ENCODE measurements at regions not wholly inside any gene's neighbourhood (a gene's known extent, or its start where the extent isn't known, plus 50 kb on each side); places are given as distances from the start of the nearest gene placed in this dataset.

DNA sequence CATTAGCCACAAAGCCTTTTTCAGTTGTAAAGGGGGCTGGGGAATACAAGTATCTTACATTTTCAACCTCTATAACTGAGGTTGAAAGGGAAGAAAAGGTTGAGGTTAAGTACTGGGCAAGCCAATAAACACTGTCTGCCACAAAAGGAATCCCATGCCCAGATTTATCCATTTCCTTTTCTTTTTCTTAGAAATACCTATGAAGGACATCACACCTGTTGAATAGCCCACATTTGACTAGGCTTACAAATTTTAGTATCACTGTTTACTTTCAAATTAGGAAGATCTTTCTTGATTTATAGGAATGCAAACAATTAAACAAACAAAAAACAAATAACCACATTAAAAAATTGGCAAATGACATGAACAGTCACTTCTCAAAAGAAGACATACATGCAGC lies 81.0 kb upstream of the CAV2 start:
- DNase-seq: no peak

DNA sequence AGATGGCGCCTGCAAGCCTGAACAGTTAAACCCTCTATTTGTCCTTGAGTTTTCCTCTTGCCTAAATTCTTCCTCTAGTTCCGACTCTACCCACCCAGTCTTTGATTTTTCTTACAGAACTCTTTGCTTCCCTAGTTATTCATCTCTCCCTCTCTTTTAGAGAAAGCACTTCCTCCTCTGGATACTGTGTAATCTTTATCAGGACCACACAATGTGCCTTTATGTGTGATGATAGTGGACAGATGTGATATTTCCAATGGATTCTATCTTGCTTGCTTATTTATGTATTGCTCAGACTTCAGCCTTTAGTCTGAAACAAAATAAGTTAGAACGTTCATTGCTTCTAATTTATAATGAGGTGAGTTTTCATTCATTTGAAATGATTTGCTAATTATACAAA lies 79.5 kb upstream of the CAV2 start:
- no peak for DNase-seq

- DNase-seq: no peak
Observed at GRCh38 chr7:116421298-116421697, 78.2 kb upstream of the CAV2 start.

GRCh38 chr7:116422683-116423082 lies 76.9 kb upstream of the CAV2 start:
- no peak for DNase-seq

- DNase-seq: no peak
Observed at GRCh38 chr7:116423499-116423898, 76.0 kb upstream of the CAV2 start.

- no peak for DNase-seq
Observed at GRCh38 chr7:116425647-116426209, 73.8 kb upstream of the CAV2 start.

- DNase-seq: no peak
Observed at GRCh38 chr7:116426428-116427156, 72.9 kb upstream of the CAV2 start.

- DNase-seq: no peak
Observed at GRCh38 chr7:116429986-116430619, 69.4 kb upstream of the CAV2 start.

- DNase-seq: no peak
Observed at GRCh38 chr7:116431787-116432526, 67.6 kb upstream of the CAV2 start.

DNA sequence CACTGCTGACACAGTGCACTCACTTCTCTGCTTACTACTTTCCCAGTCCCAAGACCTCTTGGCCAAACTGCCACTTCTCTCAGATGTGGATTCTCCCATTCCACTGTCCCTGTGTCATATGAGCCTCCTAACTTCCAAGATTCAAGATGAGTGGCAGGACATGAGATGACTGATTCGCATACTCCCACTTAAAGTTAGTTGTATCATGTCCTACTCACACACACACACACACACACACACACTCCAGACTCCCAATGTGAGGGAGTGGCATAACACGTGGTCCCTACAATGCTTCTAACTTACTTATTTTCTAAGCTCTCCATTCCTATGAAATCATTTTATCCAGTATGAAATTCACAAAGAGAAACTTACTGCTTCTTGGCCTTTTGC lies 67.0 kb upstream of the CAV2 start:
- DNase-seq: no peak

DNA sequence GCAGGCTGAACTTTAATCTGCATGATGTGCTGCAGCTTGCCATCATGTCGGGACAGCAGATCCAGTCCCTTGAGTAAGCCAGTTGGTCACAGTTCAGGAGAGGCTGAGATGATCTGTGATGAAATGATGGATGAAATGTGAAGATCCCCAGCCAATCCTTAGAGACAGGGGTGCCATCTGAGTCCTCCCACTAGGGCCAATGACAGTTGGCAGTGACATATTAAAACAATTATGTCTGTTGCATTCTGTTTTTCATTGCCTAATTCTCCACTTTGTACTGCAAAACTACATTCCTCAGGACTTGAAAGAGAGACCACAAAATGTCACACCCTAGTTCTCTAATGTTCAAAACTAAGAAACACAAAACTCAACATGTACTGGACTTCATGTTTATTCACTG lies 66.3 kb upstream of the CAV2 start:
- peak in 1 of 2 donors; percentile 36 for DNase-seq

GRCh38 chr7:116434820-116435341 lies 64.7 kb upstream of the CAV2 start:
- no peak for DNase-seq

DNA sequence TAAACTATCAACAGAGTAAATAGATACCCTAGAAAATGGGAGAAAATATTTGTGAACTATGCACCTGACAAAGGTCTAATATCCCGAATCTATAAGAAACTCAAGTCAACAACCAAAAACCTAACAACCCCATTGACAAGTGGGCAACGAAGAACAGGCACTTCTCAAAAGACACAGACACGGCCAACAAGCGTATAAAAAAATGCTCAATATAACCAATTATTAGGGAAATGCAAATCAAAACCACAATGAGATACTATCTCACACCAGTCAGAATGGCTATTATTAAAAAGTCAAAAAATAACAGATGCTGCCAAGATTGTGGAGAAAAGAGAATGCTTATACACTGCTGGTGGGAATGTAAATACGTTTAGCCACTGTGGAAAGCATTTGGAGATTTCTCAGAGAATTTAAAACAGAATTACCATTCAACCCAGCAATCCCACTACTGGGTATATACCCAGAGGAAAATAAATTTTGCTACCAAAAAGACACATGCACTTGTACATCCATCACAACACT lies 63.2 kb upstream of the CAV2 start:
- DNase-seq: no peak

DNA sequence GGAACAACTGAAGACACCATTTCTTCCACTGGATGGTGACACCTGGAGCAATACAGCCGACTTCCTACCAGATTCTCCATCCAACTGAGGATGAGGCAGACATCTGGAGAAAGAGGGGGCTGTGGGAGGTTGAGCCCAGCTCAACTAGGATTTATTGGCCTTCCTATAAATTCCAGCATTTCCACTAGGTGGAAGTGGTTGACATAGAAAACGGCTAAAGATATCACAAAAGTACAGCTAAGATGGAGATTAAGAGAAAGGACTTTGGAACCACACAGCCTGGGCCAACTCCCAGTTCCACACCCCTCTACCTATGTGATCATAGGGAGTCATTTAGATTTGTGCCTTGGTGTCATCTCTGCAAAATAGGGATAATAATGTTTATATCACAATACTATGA lies 61.3 kb upstream of the CAV2 start:
- no peak for DNase-seq

DNA sequence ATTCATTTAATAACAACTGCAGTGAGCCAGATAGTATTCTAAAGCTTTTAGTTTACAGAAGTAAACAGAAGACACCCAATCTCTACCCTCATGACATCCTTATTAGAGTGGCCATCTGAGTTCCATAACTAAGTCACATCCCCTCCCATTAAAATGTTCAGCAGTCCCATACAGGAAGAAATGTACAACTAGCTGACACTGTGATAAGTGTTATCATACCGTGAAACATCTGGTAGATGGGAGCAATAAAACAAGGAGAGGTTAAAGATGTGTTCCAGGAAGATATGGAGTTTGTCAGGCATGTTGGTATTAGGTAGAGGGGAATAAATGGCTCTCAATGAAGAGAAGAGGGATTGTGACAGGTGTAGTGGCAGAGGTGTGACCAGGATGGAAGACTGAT lies 60.5 kb upstream of the CAV2 start:
- DNase-seq: no peak

- DNase-seq: peak in 1 of 2 donors; percentile 38
Observed at GRCh38 chr7:116439841-116440549, 59.5 kb upstream of the CAV2 start.

DNA sequence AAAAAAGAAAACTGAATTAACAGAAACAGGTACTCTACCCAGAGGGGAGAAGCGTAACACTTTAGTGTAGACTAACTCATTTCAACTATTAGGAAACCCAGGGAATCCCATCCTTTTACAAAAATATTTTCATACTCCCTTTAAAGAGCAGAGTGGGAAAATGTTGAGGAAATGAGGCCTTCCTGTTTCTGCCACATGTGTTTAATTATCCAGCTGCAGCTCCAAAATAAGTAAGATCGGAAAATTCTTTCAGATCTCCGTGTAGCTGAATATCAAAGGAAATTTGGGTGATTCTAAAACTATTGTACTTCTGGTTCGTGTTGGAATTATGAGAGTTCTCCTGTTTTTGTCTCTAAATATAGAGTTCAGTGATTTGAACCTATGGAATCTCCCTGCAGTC lies 58.0 kb upstream of the CAV2 start:
- no peak for DNase-seq

- no peak for DNase-seq
Observed at GRCh38 chr7:116443101-116443523, 56.4 kb upstream of the CAV2 start.

- DNase-seq: no peak
Observed at GRCh38 chr7:116443646-116444045, 55.9 kb upstream of the CAV2 start.

GRCh38 chr7:116445447-116446211 lies 53.9 kb upstream of the CAV2 start:
- DNase-seq: peak; percentile 58 to 63
